GM18873 (cell line): ENCODE measurements at regions not wholly inside any gene's neighbourhood (a gene's known extent, or its start where the extent isn't known, plus 50 kb on each side); places are given as distances from the start of the nearest gene placed in this dataset.

Experiments used
- ATAC-seq: cut with Tn5 transposase; IDR thresholded peaks from one replicate; pipeline ENCODE4 v1.9.1; 2021; ENCODE audit warnings: mild to moderate bottlenecking, moderate library complexity, moderate number of reproducible peaks; ENCODE audit not compliant: unreplicated experiment, low FRiP score

GRCh38 chr4:162245051-162245450 lies 81.3 kb upstream of the FSTL5 start:
- ATAC-seq: no peak

DNA sequence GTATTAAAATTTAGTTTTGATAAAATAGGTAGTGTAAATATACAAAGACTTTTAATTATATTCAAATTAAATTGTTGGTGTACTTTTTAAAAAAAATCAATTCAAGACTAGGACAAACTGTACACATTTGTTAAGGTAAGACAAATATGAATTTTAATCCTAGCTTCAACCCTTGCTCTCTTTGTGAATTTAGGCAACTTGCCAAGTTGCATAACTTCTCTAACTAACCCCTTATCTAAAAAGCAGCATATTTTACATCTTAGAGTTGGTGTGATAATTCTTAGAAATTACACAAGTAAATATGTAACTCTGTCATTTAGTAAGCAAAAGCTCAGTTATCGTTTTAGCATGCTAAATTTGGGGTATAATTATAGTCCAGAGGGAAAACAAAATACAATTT lies 78.1 kb upstream of the FSTL5 start:
- ATAC-seq: no peak

- no peak for ATAC-seq
Measured at GRCh38 chr4:162239992-162240769, 76.4 kb upstream of the FSTL5 start.

DNA sequence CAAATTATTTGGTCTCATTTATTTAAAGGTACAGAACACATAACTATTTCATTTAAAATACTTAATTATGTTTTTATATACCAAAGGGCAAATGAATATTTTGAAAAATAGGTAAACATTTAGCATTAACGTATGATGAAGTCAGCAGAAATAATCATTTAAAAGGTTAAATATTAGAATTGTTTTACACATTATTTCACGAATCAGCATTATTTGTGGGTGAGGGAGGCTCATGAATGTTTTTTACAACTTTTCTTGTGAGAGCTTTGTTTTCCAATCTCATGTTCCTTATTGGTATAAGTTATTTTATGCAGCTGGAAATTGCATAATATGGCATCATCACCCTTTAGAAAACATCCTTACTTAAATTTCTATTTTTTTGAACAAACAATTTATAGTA lies 73.9 kb upstream of the FSTL5 start:
- no peak for ATAC-seq

GRCh38 chr4:162234595-162234994 lies 70.8 kb upstream of the FSTL5 start:
- ATAC-seq: no peak

- ATAC-seq: no peak
Measured at GRCh38 chr4:162232349-162232748, 68.5 kb upstream of the FSTL5 start.

GRCh38 chr4:162229670-162230069 lies 65.9 kb upstream of the FSTL5 start:
- no peak for ATAC-seq

DNA sequence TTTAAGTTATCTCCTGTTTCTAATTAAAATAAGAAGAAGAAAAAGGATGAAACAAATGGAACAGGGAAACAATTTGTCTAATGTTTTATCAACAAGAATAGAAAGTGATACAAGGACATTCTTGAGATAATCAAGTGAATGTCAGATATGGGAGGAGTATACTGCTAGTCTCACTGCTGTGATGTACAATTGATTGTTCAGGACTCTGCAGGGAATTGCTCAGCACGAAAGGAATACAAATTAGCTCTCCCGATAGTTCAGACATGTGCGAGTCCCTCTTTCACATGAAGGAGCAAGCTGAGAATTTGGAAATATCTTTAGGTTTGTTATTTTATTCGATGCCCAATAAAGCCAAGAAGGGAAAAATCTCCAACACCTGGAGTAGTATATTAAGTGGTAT lies 57.3 kb upstream of the FSTL5 start:
- no peak for ATAC-seq
